GM19397 (cell line): ENCODE measurements at regions not wholly inside any gene's neighbourhood (a gene's known extent, or its start where the extent isn't known, plus 50 kb on each side); places are given as distances from the start of the nearest gene placed in this dataset.
"Not testable (repeated sequence)": the region's sequence is repeated elsewhere in the genome, so short reads cannot be mapped to it uniquely, and the experiment has no call there.

Experiments
- ATAC-seq: cut with Tn5 transposase; IDR thresholded peaks from one replicate; pipeline ENCODE4 v1.9.1; 2021; ENCODE audit warnings: mild to moderate bottlenecking, moderate library complexity; ENCODE audit not compliant: unreplicated experiment

GRCh38 chr4:134911941-134912340 is 710.4 kb upstream of the PABPC4L start:
- no peak for ATAC-seq

- ATAC-seq = no peak
Observed at GRCh38 chr4:134906404-134907023, 704.9 kb upstream of the PABPC4L start.

GRCh38 chr4:134905061-134905460 is 703.5 kb upstream of the PABPC4L start:
- no peak for ATAC-seq

- ATAC-seq = no peak
Observed at GRCh38 chr4:134888156-134888555, 686.6 kb upstream of the PABPC4L start.

- ATAC-seq = no peak
Observed at GRCh38 chr4:134885436-134885835, 683.8 kb upstream of the PABPC4L start.

GRCh38 chr4:134883831-134884449 is 682.4 kb upstream of the PABPC4L start:
- no peak for ATAC-seq

GRCh38 chr4:134879019-134879418 is 677.4 kb upstream of the PABPC4L start:
- no peak for ATAC-seq

GRCh38 chr4:134867027-134867426 is 665.4 kb upstream of the PABPC4L start:
- ATAC-seq = no peak

- no peak for ATAC-seq
Observed at GRCh38 chr4:134865675-134866074, 664.1 kb upstream of the PABPC4L start.

GRCh38 chr4:134862116-134862515 is 660.5 kb upstream of the PABPC4L start:
- no peak for ATAC-seq

- ATAC-seq = no peak
Observed at GRCh38 chr4:134848681-134849080, 647.1 kb upstream of the PABPC4L start.

- ATAC-seq = not testable (repeated sequence)
Observed at GRCh38 chr4:134830741-134831140, 629.2 kb upstream of the PABPC4L start.

GRCh38 chr4:134812611-134813010 is 611.0 kb upstream of the PABPC4L start:
- ATAC-seq = no peak

GRCh38 chr4:134807231-134807745 is 605.7 kb upstream of the PABPC4L start:
- ATAC-seq = no peak

- no peak for ATAC-seq
Observed at GRCh38 chr4:134798573-134798972, 597.0 kb upstream of the PABPC4L start.

GRCh38 chr4:134787315-134787714 is 585.7 kb upstream of the PABPC4L start:
- no peak for ATAC-seq

- ATAC-seq = no peak
Observed at GRCh38 chr4:134780244-134780643, 578.7 kb upstream of the PABPC4L start.

- no peak for ATAC-seq
Observed at GRCh38 chr4:134777606-134778005, 576.0 kb upstream of the PABPC4L start.

- ATAC-seq = no peak
Observed at GRCh38 chr4:134773497-134774000, 572.0 kb upstream of the PABPC4L start.

GRCh38 chr4:134762053-134762452 is 560.5 kb upstream of the PABPC4L start:
- ATAC-seq = no peak

GRCh38 chr4:134756421-134756820 is 554.8 kb upstream of the PABPC4L start:
- ATAC-seq = no peak

GRCh38 chr4:134754301-134755019 is 552.9 kb upstream of the PABPC4L start:
- no peak for ATAC-seq
